Caco-2 (cell line): ENCODE measurements at regions not wholly inside any gene's neighbourhood (a gene's known extent, or its start where the extent isn't known, plus 50 kb on each side); places are given as distances from the start of the nearest gene placed in this dataset.

Experiments used
- BruUV-seq: library from RNA; stranded (reverse); fragments of 400-500 nt; replicated peaks from 2 replicates; lab custom pipeline; 2021; lab: Mats Ljungman, UMichigan
- CTCF ChIA-PET: fragments of 300-600 bp; sonication (Branson Sonifier 250); formaldehyde crosslinking; loops from one replicate; lab custom pipeline; 2022; ENCODE audit warnings: antibody characterized with exemption; lab: Charles Lee
- POLR2A ChIA-PET: fragments of 300-600 bp; sonication (Branson Sonifier 250); formaldehyde crosslinking; loops from one replicate; lab custom pipeline; 2022; ENCODE audit warnings: antibody characterized with exemption; lab: Charles Lee
- DNase-seq, 2 experiments: peaks; one replicate each; pipeline versions ENCODE4 v3.0.0 to v3.0.0-alpha.2; 2020 to 2022
- H3K27me3 ChIP-seq: replicated peaks from 2 replicates; pipeline ENCODE4 v1.6.0; 2011; ENCODE audit warnings: low read length; ENCODE audit not compliant: control insufficient read depth, insufficient read depth
- H3K36me3 ChIP-seq: 2 replicates; pipeline ENCODE4 v1.5.1; 2011; ENCODE audit warnings: low read length; ENCODE audit not compliant: control insufficient read depth, insufficient read depth
- H3K4me1 ChIP-seq: fragments of 250-450 bp; sonication (Bioruptor Pico); 2 replicates; pipeline ENCODE4 v1.5.1; 2020; ENCODE audit warnings: mild to moderate bottlenecking
- H3K4me3 ChIP-seq: 2 replicates; pipeline ENCODE4 v1.5.1; 2011; ENCODE audit warnings: low read depth, mild to moderate bottlenecking, control low read depth, low read length
- H3K9me3 ChIP-seq: fragments of 250-450 bp; sonication (Bioruptor Pico); 2 replicates; pipeline ENCODE4 v1.5.1; 2020; ENCODE audit warnings: mild to moderate bottlenecking, moderate library complexity
- H3K27ac Mint-ChIP-seq: one replicate; pipeline ENCODE4 v1.8.0; 2022; ENCODE audit warnings: mixed read lengths; ENCODE audit not compliant: unreplicated experiment
- H3K27me3 Mint-ChIP-seq: one replicate; pipeline ENCODE4 v1.8.0; 2022; ENCODE audit warnings: mixed read lengths; ENCODE audit not compliant: insufficient read depth, unreplicated experiment
- H3K36me3 Mint-ChIP-seq: one replicate; pipeline ENCODE4 v1.8.0; 2022; ENCODE audit warnings: mild to moderate bottlenecking, mixed read lengths; ENCODE audit not compliant: insufficient read depth, unreplicated experiment
- H3K4me1 Mint-ChIP-seq: one replicate; pipeline ENCODE4 v1.8.0; 2022; ENCODE audit warnings: low read depth, mixed read lengths; ENCODE audit not compliant: unreplicated experiment
- H3K4me3 Mint-ChIP-seq: one replicate; pipeline ENCODE4 v1.8.0; 2022; ENCODE audit warnings: mild to moderate bottlenecking, moderate library complexity, mixed read lengths; ENCODE audit not compliant: unreplicated experiment
- H3K9me3 Mint-ChIP-seq: one replicate; pipeline ENCODE4 v1.8.0; 2022; ENCODE audit warnings: mixed read lengths; ENCODE audit not compliant: unreplicated experiment
- CTCF ChIP-seq, 2 experiments: fragments of 200-600 bp in 1 of 2; IDR thresholded peaks; 1 replicate in 1 of 2; 2 replicates in 1 of 2; pipeline versions ENCODE4 v1.5.1 to v1.8.0; 2011 to 2022; ENCODE audit warnings: antibody characterized with exemption in 1 of 2, control low read depth in 1 of 2, inconsistent platforms in 1 of 2, low read depth in 1 of 2, low read length in 1 of 2, mild to moderate bottlenecking in 1 of 2, moderate library complexity in 1 of 2; ENCODE audit not compliant: insufficient read depth in 1 of 2, severe bottlenecking in 1 of 2, unreplicated experiment in 1 of 2
- intact Hi-C: fragments of 100-400 bp; cut with micrococcal nuclease; formaldehyde crosslinking; loops from one replicate; pipeline ENCODE4 v1.10.0; 2022; ENCODE audit not compliant: unreplicated experiment

- H3K9me3 ChIP-seq = 0 out of 2 replicates have a peak, but pooled peaks cover 7% of the 10 kb centered on the region
- Mint-ChIP-seq H3K27me3 (no peaks in the 10 kb centered on the region), H3K36me3 (no peaks in the 10 kb centered on the region), H3K4me1 (peaks cover 5% of the 10 kb centered on the region), H3K9me3 (peaks cover 10% of the 10 kb centered on the region), H3K4me3 (no peak overlapping the region), H3K27ac (no peak overlapping the region)
- CTCF ChIA-PET = no interaction called here
- no peaks in the 10 kb centered on the region for H3K36me3 ChIP-seq
- no peak for TF ChIP-seq CTCF (IDR thresholded peaks at IDR 0.05; ENCODE audit: insufficient read depth in 1 of 2, low read depth in 1 of 2, low read length in 1 of 2, severe bottlenecking in 1 of 2, unreplicated experiment in 1 of 2)
- no peaks in the 10 kb centered on the region for H3K27me3 ChIP-seq
- intact Hi-C loops = no loop called here
- no TSS peak for BruUV-seq
- no peak for DNase-seq
- H3K4me1 ChIP-seq = peaks cover 7% of the 10 kb centered on the region
- H3K4me3 ChIP-seq = no peak overlapping the region
- POLR2A ChIA-PET = no interaction called here
Observed at GRCh38 chr20:10917826-10918225, 244.0 kb upstream of the JAG1 start.

- POLR2A ChIA-PET = no interaction called here
- H3K36me3 Mint-ChIP-seq = no peaks in the 10 kb centered on the region
- no peak overlapping the region for H3K4me3 ChIP-seq
- 0 out of 2 replicates have a peak, but pooled peaks cover 4% of the 10 kb centered on the region for H3K9me3 ChIP-seq
- no peaks in the 10 kb centered on the region for H3K27me3 ChIP-seq
- H3K4me1 Mint-ChIP-seq = peaks cover 11% of the 10 kb centered on the region
- H3K4me3 Mint-ChIP-seq = no peak overlapping the region
- CTCF ChIA-PET = no interaction called here
- TF ChIP-seq CTCF (IDR thresholded peaks at IDR 0.05; ENCODE audit: insufficient read depth in 1 of 2, low read depth in 1 of 2, low read length in 1 of 2, severe bottlenecking in 1 of 2, unreplicated experiment in 1 of 2) = no peak
- no TSS peak for BruUV-seq
- no peaks in the 10 kb centered on the region for H3K27me3 Mint-ChIP-seq
- H3K36me3 ChIP-seq = no peaks in the 10 kb centered on the region
- H3K9me3 Mint-ChIP-seq = peaks cover 10% of the 10 kb centered on the region
- intact Hi-C loops = no loop called here
- DNase-seq = no peak
- H3K27ac Mint-ChIP-seq = no peak overlapping the region
- peaks cover 18% of the 10 kb centered on the region for H3K4me1 ChIP-seq
Observed at GRCh38 chr20:10919396-10920140, 245.8 kb upstream of the JAG1 start.

- no peak for TF ChIP-seq CTCF (IDR thresholded peaks at IDR 0.05; ENCODE audit: insufficient read depth in 1 of 2, low read depth in 1 of 2, low read length in 1 of 2, severe bottlenecking in 1 of 2, unreplicated experiment in 1 of 2)
- CTCF ChIA-PET = no interaction called here
- POLR2A ChIA-PET = no interaction called here
- Mint-ChIP-seq H3K4me3 (no peak overlapping the region), H3K27me3 (no peaks in the 10 kb centered on the region), H3K4me1 (peaks cover 11% of the 10 kb centered on the region), H3K27ac (no peak overlapping the region), H3K36me3 (no peaks in the 10 kb centered on the region), H3K9me3 (peaks cover 10% of the 10 kb centered on the region)
- Histone ChIP-seq H3K4me3 (no peak overlapping the region), H3K9me3 (0 out of 2 replicates have a peak, but pooled peaks cover 4% of the 10 kb centered on the region), H3K27me3 (no peaks in the 10 kb centered on the region), H3K36me3 (no peaks in the 10 kb centered on the region), H3K4me1 (peaks cover 23% of the 10 kb centered on the region)
- BruUV-seq = no TSS peak
- intact Hi-C loops = no loop called here
- no peak for DNase-seq
Observed at GRCh38 chr20:10920396-10920795, 246.6 kb upstream of the JAG1 start.
